NCI-H1417 treated with DMSO at 0.1 percent for 48 hours (cell line): ENCODE measurements at regions not wholly inside any gene's neighbourhood (a gene's known extent, or its start where the extent isn't known, plus 50 kb on each side); places are given as distances from the start of the nearest gene placed in this dataset.

Source experiments
- DNase-seq: peaks from one replicate; lab custom pipeline; 2025; lab: John Stamatoyannopoulos, UW

DNA sequence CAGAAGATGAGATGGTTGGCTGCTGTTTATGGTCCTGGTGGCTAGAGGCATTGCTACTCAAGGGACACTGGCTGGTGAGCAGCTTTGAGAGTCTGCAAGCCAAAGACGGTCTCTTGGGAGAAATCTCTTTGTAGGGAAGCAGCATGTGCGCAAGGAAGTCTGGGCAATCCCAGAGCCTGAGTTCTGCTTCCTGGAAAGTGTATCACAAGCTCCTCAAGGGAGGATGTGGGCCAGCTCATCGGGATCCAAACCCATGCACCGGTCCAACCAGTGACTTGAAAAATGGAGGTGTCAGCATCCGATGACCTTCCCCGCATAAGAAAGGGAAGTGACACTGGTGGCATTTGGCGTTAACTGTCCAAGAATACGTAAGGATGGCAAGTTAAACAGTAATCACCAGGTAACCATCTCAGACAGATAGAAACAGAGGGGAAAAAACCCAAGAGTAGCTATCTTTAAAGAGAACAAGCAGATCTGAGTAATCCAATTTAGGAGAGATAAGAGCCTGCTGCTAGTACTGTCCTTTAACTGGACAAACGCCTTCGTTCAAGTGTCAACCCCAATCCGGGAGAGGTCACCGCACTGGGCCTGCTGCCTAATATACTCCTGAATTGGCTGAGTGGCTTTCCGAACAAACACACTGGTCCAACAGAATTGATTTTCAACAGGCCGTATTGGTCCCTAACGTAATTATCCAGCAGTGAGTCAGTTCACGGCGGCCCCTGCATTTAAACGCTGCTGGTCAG is 303.0 kb upstream of the ZFHX3 start:
- DNase-seq: no peak

DNA sequence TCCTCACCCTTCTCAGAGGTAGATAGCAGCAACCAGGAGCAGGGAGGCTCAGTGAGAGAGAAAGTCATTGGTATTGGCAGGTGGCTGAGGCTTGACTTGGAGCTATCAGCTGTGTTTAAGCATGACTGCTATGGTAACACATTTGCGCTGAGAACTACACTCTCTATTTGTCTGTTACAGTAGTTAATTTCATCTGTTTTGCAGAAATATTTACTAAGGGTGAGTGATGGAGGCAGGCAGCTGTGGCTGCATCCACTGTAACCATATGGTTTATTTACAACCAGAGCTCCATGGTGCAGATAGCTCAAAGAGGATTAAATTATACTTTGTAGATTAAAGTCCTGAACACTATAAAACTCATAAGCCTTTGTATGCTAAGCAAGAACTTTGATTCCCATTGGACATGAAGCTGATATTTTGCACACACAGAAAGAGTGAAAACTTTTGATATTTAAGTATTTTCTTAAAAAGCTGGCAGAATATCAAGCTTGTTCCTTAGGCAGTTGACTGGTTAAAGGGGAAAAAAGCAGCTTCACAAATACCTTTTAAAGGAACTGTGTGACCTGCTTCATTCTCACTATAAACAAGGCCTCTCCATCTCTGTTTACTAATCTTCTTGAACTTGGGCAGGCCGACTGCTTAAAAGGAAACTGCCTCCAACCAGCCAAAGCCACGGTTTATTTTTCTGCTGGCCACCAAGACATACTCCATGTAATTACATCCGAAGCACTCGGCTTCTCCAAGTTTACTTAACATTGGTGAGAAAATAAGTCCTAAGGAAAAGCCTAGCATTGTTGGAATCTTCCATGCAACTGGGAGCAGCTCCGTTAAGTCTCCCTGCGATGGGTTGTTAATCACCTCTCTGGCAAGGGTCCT is 299.8 kb upstream of the ZFHX3 start:
- no peak for DNase-seq

DNA sequence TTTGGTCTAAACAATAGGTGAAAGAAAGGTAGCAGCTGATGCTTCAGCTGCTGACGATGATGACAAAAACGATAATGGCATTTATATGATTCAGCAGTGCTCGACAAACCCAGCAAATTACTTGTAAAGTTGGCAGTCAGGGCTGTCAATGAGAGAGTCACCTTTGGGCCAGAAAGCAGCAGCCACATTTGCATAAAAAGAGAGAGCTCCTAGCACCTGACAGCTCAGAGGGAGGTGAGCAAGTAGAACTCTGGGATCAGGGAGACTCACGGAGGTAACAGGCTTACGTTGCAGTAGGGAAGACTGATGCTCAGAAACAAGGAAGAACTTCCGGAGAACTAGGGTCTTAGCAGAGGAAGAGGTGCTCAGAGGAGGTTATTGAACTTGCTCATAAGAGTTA is 291.9 kb upstream of the ZFHX3 start:
- no peak for DNase-seq

DNA sequence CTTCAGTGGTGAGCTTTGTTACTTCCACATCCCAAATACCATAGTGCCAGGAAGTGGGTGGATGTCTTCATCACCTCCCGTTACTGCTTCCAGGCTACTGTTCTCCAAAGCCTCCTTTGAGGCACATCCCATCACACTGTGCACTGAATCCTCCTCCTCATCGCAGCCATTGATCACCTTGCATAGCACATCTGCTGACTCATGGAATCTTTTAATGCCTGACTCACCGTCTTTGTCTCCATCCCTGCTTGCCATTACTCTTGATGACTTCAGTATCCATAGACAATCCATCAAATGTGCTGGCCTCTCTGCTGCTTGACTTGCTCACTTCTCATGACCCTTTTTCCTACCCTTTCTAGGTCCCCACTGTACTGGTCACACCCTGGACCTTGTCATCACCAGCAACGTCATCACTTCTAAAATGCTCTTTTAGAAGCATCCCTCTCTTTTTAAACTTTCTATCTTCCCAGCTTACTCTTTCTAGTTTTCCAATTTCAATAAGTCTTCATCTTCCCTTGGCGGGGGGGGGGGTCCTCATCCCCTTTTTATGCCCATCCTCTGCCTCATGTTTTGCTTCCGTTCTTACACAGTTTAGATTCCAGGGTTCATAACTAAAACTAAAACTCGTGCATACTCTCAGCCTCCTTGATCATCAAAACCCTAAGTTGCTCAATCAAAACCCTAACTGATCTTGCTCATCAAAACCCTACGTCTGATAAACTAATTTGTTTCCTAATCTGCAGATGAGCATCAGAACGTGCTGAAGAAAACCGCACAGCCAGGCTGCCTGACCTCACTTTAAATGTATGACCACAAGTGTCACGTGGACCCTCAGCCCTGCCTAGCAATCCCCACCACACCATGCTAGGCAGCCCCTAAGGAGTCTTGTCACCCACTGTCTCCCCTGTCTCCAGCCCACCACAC is 289.7 kb upstream of the ZFHX3 start:
- no peak for DNase-seq

DNA sequence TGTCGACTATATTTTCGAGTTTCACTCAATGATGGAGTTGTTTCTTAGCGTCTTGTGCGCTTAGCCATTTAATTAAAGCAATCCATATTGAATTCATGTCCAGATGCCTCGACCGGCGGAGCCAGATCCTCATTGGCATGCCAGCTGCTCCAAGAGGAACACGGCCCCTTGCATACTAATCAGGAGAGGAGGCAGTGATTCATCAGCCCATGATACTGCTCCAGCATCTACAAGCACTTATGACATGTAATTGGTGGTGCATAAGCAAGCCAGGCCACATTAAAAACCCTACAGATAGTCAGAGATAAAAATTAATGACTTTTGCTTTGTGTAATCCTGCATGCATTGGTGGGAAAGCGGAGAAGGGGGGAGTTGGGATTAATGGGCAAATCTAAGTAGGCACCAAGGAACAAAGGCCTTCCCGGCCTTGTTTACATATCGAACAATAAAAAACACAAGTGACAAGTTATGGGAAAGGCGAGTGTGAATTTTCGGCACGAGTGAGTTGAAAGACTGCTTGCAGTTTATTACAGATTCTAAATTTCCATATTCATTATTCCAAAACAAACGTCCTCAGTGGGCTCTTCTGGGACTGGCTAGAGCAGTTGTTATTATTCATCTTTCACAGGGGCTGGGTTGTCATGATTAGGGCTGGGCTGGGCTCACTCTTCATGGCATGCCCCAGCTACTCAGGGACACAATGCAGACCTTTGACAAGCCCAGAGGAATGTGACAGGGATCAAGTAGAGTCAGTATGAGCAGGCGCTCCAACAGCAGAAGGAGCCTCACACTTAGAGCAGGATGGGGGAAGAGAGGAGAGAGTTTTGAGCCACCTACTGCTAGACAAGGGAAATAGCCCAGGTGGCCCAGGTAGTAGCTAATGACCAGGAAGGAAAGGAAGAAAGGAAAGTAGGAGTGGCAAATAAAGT is 281.7 kb upstream of the ZFHX3 start:
- DNase-seq: no peak

DNA sequence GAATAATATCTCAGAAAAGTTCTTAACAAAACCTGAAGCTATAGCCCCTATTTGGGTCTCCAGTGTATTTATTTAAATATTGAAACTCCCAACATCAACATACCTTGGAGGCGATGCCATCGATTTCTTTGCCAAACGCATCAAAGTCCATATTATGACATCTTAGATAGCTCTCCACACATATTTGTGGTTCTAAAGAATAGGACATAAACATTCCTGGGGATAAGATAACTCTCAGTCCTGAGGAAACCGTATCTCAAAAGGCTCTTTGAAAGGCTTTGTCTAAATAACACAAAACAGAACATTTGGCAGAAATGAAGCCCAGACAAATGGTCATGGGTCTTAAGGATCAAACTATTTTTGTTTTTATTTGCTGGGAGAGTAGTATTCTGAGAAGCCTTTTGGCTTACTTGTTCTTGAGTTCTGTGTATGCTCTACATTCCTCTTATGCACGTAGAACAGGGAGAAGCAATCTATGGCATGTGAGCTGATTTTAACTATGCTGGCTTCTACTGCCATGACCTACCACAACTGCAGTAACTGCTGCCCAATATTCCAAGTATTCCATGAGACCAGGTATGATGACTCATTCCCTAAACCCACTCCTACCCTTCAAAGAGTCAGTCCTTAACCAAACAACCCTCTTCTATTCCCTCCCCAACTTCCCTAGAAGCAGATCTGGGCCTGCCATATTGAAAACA is 279.0 kb upstream of the ZFHX3 start:
- no peak for DNase-seq

DNA sequence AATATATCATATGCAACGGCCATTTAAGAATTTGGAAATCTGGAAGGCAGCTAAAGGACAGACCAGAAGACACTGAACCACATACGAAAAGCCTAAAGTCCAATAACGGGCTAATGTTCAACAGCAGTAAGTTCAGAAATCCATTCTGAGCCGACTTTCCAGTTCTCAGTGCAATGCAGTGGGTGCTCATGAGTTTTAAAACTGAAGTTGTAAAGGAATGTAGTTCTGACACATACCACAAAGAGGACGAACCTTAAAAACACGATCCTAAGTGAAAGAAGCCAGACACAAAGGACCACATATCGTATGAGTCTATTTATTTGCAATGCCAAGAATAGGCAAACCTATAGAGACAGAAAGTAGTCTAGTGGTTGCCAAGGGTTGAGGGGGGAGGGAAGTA is 278.3 kb upstream of the ZFHX3 start:
- no peak for DNase-seq

DNA sequence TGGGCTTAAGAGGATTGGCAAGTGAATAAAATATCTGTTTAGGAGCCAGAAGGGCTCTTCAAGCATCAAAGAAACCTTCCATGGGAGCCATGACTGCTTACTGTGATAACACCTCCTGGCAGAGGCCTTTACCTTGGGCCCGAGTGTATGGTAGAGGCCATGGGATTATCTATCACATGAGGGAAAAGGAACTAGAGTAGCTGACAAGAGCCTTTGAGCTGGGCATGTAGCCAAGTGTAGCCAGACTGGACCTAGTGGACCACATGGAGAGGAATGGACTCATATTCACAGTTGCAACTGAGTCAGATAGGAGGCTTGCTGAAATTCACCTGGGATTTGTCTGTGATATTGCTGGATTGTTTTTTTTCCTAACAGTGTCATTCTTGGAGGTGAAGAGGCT is 276.0 kb upstream of the ZFHX3 start:
- DNase-seq: no peak

DNA sequence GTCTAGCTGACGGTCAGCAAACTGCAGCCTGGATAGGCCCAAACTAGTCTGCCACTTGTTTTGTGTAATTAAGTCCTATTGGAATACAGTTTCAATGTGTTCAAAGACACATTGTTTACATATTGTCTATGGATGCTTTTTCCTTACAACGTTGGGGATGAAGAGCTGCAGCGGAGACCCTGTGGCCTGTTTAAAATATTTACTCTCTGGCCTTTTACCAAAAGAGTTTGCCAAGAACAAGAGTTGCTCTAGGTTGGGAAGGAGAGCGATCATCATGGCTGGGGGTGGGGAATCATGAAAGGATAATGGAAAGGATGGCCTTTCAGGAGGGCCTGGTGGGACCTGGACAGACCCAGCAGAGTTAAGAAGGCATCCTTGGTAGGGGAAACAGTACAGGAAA is 274.9 kb upstream of the ZFHX3 start:
- DNase-seq: no peak

DNA sequence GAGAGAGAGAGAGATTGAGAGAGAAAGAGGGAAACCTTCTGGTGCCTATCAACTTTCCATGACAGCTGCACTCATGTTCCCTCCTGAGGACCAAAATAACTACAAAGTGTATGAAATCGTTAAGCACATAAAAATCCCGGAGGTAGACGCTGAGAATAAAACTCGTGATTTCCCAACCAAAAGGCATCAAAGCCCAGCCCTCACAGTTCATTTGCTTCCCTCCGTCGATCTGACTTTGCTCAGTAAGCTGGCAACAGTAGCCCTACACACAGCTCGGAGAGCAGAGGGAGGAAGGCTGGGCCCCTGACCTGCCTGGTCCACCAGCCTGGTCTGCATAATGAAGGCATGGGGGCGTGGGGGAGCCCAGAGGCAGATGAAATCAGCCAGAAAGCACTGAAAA is 273.9 kb upstream of the ZFHX3 start:
- DNase-seq: no peak

DNA sequence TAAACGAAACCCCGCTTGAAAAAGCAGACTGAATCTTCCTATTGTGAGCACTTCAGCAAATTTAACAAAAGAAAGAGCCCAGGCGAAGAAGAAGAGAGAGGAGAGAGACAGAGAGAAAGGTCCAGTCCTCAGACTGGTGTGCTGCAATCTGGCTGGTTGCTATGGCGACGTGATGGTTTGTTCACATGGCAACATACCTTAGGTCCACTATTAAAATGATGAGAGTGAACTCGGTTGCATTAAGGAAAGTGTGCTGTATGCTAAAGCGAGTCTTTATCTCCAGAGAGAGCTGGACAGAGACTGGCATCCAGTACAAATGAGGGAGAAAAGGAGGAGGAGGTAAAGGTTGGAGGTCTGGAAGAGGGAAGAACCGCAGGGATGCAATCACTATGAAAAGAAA is 271.8 kb upstream of the ZFHX3 start:
- DNase-seq: no peak

DNA sequence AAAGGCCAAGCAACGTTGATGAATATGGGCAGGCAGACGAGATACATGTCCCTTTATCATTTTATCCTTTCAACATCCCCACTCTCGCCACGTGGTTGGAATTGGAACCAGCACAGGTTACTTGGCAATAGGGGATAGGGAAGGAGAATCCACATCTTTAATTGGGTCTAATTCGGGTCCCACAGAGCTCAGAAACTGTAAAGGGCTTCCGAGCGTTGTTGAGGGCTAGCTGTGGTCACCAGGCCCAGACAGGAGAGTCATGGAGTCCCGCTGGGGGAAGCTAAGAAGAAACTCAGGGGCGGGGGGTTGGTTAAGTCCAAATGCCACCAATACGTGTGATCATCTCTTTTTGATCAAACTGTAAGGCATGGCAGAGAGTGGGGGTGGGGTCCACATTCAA is 271.3 kb upstream of the ZFHX3 start:
- DNase-seq: no peak

DNA sequence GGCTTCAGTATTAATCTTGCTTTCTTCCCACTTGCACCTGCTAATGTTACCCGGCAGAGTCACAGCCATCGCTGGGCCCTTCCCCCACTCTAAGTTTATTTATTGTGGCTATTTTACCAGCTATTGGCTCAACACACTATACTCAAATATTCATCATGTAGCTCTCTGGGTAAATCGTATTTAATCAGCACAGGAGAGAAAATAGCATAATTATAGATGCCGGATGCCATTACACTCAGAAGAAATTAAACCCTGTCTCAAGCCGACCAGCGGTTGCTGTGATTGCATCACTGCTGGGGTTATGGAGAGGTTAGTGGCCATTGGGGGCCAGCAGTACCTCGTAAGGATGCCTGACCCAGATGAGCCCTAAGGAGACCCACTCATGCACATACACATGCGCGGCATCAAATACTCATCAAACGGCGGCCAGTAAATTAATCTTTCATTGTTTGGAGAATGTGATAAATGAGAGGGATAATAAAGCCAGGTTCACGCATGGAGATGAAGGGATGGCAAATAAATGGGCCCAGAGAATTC is 269.5 kb upstream of the ZFHX3 start:
- no peak for DNase-seq

DNA sequence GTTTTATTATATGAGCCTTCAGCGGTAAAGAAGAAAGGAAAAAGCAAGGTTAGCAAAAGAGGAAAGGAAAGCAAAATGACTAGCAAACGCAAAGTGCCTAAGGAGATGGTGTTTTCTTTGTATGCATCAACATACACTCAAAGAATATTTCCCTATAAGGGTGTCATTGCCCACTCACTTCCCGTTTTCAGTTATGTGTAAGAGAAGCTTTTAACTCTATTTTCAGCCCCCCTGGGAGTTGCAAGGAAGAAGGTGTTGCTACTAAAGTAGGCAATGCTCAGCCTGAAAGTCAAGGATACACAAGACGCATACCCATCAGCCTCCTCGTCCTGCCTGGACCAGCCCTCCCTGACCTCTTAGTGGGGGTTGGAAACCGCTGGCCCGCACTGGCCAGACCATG is 267.7 kb upstream of the ZFHX3 start:
- DNase-seq: no peak

DNA sequence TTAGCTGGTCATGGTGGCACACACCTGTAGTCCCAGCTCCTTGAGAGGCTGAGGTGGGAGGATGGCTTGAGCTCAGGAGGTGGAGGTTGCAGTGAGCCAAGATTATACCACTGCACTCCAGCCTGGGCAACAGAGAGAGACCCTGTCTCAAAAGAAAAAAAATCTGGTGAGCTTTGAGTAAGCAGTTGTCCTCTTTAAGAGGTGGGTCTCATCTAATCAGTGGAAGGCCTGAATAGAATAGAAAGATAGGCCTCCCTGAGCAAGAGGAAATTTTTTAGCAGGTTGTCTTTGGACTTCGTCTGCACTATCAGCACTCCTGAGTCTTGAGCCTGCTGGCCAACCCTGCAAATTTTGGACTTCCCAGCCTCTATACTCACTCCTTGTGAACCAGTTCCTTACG is 266.0 kb upstream of the ZFHX3 start:
- no peak for DNase-seq

DNA sequence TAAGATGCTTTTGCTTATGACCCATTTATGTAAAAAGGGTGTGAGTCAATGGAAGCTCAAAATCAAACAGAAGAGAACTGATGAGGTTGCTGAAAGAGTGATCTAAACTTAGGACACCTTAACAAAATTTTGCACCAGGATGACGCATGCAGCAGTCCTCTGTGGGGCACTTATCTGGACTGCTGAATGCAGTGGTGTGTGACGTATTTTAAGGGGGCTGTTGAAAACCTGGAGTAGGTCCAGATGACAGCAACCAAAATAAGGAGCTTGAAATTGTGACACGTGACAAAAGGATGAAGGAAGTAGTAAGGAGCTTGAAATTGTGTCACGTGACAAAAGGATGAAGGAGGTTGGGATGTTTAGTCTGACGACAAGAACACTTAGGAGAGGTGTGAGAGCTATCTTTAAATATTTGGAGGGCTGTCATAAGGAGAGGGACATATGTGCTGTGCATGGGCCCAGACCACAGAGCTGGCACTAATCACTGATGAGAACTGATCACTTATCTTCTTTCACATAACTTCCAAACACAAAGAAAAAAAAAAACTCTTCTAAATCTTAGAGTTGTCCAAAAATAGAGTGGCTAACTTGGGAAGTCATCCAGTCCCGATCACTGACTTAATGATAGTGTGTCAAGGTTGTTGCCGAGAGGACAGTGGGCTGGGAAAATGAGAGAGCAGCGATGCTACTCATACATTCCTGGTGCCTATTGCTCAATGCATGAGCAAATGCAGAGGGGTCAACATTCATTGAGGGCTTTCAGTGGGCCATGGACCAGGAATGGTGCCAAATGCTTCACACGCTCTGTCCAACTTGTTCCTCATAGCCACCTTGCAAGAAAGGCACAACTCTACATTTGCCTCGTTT is 264.2 kb upstream of the ZFHX3 start:
- no peak for DNase-seq

DNA sequence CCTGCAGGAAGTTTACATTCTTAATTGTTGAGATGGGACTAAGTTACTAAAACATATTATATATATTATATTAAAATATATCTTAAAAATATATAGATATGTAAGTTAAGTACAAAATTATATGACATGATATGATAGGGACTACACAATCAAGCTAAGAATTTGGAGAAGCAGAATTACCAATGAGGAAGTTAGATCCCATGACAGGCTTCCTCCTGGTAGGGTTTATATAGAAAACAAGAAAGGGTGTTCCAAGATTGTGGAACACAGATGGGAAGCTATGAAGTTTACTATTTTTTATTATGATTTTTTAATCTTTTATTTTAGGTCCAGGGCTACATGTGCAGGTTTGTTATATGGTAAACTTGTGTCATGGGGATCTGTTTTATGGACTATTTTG is 260.8 kb upstream of the ZFHX3 start:
- no peak for DNase-seq

DNA sequence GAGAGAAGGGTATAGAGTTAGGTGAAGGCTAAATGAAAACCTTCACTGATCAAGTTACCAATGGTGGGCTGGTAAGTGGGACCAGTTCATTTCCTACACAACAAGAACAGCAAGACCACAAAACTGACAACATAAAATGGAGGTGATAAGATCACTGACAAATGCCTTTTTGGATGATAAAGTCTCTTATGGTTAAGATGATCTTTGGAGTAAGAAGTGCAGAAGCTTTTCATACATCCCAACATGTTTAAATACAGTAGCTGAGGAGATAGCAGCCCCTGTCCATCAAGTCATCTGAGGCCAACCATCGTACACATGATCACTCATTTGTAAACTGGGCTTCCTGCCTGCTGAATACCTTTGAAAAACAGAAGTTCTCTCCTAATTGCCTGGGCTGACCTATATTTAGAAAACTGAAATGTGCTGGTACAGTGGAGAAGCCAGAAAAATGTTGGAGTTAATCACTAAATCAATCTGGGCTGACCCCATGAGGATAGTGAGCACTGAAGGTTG is 259.0 kb upstream of the ZFHX3 start:
- DNase-seq: no peak
